Stimulated activated CD8-positive, alpha-beta memory T cell treated with anti-CD3 and anti-CD28 coated beads, Interleukin-7, amount 100 ng/mL, for 1 hour (primary cell): ENCODE measurements at regions not wholly inside any gene's neighbourhood (a gene's known extent, or its start where the extent isn't known, plus 50 kb on each side); places are given as distances from the start of the nearest gene placed in this dataset.

Experiments
- DNase-seq, 2 donors: peaks; one replicate each; pipeline ENCODE4 v3.0.0-alpha.2; 2020; ENCODE audit warnings: low read depth in 2 of 2

GRCh38 chr15:95319242-95319641 is 1011.3 kb upstream of the NR2F2 start:
- no peak for DNase-seq

DNA sequence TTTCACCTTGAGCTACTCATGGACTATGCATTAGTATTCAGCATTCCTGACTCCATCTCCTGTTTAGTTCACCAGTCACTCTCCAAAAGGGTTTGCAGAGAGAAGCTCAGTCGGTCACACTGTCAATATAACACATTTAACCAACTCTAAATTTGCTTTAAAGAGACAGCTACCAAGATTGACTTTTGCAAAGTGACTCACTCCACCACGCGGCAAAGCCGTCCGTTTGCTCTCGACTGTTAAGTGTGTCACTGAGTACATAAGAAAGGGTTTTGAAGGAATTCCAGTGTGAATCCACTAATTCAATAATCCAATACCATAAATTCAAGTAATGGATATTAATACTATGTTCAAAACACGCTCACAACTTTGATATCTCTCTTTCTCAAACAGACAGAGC is 1006.7 kb upstream of the NR2F2 start:
- DNase-seq = no peak

- DNase-seq = no peak
Observed at GRCh38 chr15:95324656-95325055, 1005.8 kb upstream of the NR2F2 start.

GRCh38 chr15:95325763-95326404 is 1004.6 kb upstream of the NR2F2 start:
- DNase-seq = no peak

GRCh38 chr15:95326431-95327182 is 1003.9 kb upstream of the NR2F2 start:
- no peak for DNase-seq

GRCh38 chr15:95327183-95327525 is 1003.3 kb upstream of the NR2F2 start:
- DNase-seq = no peak

- no peak for DNase-seq
Observed at GRCh38 chr15:95327661-95328060, 1002.8 kb upstream of the NR2F2 start.

DNA sequence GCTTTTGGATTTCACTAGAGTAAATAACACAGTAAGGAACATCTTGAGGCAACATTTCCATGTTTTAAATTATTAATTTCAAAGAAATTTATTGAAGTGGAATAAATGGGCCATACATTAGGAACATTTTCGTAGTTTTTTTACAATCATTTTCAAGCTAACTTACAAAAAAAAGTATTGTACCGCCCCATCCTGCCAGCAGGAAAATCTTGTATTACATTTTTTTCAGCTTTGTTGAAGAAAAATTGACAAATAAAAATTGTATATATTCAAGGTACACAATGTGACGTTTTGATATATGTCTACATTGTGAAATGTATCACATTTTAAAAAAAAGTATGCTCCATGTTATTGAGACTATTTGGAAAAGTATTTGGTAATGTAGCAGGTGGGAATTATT is 1001.9 kb upstream of the NR2F2 start:
- no peak for DNase-seq

GRCh38 chr15:95329362-95329761 is 1001.1 kb upstream of the NR2F2 start:
- no peak for DNase-seq

- DNase-seq = no peak
Observed at GRCh38 chr15:95341686-95342085, 988.8 kb upstream of the NR2F2 start.

DNA sequence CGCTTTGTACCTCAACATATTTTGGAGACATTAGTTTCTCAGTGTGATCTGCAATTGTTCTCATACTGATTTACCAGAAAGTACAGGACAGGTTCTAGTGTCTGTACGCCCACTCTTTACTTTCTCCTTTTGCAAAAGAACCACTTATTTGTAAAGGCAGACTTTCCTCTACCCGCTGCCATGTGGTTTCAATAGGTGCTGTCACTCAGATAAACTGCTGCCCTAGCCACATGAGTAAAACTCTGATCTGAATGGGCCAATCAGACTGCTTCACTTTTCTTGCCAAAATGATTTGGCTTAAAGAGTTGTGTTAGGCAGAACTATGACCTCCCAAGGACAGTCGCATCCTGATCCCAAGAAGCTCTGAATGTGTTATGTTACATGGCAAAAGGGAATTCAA is 984.6 kb upstream of the NR2F2 start:
- no peak for DNase-seq

DNA sequence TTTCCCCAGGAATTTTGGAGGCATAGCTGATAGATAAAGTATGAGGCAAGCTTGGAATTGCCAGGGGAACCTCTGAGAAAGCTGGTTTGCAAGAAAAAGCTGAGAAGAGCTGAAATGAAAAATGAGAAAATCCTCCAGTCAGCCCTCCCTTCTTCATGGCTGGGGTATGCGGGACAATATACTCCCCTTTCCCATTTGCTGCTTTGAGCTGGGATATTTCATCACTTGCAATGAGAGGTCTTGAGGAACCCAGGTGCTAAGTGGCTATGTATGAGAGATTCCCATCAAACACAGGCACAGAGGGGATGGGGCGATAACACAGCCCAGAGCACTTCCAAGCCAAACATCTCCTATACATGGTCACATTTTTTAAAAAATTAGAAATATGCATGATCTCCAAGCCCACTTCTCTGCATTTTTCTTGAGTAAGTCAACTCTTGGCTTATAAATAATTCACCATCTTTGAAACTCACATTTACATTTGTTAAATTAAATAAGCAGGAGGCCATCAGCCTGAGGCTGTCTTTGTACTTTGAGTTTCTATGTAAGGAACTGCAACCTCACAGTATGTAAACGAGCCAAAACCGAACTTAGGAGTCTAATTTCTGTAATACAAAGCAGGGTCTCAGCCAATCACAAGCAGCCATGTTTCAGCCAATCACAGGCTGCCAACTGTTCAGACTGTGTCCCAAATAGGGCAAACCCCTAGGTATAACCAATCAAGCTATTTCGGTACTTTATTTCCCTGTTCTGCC is 983.6 kb upstream of the NR2F2 start:
- DNase-seq = no peak

DNA sequence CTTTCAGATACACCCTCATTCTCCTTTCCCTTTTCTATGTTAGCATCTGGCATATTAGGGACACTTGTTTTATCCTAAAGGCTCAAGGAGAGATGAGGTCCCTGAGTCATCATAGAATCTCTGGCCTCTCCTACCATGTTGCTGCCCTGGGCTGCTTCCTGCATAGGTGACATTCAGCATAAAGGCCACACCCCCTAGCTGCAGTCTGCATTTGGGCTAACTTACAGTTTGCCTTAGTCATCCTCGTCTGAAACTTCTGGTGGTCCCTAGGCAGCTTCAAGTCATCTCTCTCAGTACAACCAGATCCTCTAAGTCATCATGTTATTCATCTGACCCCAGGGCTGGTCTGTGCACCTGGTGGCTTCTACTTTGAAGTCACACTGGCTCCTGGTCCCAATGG is 982.7 kb upstream of the NR2F2 start:
- no peak for DNase-seq

GRCh38 chr15:95350908-95351307 is 979.6 kb upstream of the NR2F2 start:
- no peak for DNase-seq

DNA sequence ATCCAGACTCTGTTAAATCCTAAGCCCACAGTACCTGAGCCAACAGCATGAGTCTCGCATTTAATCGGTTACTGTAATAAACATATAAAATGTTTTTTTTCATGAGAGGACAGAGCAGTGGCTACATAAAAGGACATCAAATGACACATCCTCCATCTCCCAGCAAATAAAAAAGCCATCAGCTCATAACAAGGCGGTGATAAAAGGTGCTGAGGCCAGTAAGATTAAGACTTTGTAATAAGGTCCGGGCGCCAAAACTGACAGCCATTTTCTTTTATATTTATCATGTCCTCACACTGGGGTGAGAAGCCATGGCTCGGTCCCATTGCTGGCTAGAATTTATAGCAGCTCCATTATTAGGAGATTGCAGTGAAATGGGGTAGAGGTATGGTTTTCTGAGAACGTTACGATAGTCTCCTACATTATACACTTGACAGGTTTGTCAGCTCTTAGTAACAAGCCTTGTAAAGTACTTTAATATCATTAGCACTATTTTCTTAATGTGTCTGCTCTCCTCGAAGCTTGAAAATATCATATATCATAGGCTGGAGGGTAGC is 977.8 kb upstream of the NR2F2 start:
- DNase-seq = no peak

- DNase-seq = no peak
Observed at GRCh38 chr15:95353512-95353911, 977.0 kb upstream of the NR2F2 start.

DNA sequence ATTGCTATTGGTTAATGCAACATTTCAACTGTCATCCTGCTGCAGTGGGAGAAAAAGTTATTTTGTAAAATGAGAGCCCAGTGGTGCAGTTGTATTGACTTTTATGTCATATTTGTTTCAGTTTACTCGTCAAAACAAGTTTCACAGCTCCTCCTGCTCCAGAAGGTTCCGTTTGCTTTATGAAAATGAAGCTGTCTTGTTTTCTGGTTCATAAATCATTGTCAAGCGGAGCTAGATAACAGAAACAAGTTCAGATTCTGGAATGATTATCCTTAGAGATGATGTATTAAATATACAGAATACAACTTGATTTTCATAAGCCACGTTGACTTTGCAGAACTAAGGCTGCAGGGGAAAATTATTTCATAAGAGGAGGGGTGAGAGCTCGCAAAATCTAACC is 970.5 kb upstream of the NR2F2 start:
- DNase-seq = no peak

- DNase-seq = no peak
Observed at GRCh38 chr15:95362306-95362705, 968.2 kb upstream of the NR2F2 start.

DNA sequence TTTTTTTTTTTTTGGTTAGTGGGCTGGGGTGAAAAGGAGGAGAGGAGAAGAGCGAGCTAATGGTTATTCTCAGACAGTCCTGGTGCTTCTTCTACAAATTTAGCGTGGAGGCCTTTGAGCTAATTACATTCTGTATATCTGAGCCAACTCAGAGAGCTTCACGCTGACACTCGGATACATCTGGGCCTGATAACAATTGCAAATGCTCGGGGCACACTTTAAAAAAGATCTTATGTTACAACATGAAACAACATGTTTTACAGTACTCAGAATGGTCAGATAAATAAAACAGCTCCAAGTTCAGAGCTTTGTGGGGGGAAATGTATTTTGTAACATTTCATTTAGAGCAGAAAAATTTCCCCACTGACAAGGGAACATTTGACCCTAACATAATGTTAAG is 966.9 kb upstream of the NR2F2 start:
- no peak for DNase-seq

DNA sequence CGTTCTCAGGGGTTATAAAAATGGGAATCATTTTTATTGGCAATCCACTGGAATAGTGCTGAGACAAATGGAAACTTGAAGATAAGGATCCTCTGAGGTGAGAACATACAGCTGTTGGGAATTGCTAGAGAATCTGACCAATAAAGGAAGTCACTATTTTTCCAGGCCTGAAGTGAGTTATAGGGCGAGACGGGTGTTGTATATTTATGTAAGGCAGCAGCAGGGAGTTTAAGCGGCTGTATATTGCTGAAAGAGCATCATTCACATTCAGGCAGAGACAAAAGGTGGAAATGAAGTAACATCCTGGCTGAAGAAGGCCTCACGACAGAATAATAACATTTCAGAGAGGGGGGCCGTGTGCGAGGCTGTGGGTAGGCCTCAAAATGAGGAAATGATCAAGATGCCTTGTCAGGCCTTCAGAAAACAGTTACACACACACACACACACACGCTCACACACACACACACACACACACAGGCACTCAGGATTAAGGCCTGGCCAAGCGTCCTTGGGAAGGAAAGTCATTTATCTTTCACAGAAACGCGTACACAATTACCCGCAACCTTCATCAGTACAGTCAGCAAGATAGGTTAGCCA is 964.9 kb upstream of the NR2F2 start:
- DNase-seq = no peak

DNA sequence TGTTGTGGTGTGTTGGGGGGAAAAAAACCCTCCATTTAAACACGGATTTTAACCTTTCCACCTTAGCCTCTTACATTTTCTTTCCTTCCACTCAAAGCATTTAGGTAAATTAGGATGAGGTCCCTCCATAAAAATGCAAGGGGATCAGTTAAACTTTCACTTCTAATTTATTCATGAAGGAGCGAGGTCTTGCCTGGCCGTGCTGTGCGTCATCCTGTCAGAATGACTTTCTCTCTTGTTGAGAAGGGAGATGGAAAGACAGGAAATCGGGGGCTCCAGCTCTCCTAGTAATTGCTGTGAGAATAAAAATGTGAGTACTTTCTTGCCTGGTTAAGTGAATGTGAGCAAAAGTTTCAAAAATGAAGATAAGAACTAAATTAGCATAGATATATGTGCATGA is 962.3 kb upstream of the NR2F2 start:
- no peak for DNase-seq
